PC-9 (cell line): ENCODE measurements at regions not wholly inside any gene's neighbourhood (a gene's known extent, or its start where the extent isn't known, plus 50 kb on each side); places are given as distances from the start of the nearest gene placed in this dataset.

ENCODE experiments used
- CTCF ChIP-seq: fragments of 200-600 bp; sonication (generic); conservative IDR thresholded peaks from 2 replicates; pipeline ENCODE4 v1.6.1; 2017; ENCODE audit warnings: mixed run types, antibody characterized with exemption, mild to moderate bottlenecking, moderate library complexity
- EZH2 ChIP-seq: fragments of 200-600 bp; sonication (generic); IDR thresholded peaks from 2 replicates; pipeline ENCODE4 v1.8.0; 2017; ENCODE audit warnings: antibody characterized with exemption, low read depth

- no peak for TF ChIP-seq CTCF
- no peak for TF ChIP-seq EZH2
Measured at GRCh38 chr2:109045505-109045904, 56.5 kb upstream of the EDAR start.
